Psoas muscle (tissue), 7 donors: ENCODE measurements at regions not wholly inside any gene's neighbourhood (a gene's known extent, or its start where the extent isn't known, plus 50 kb on each side); places are given as distances from the start of the nearest gene placed in this dataset.
A peak's percentile ranks its signal among the peaks of the same experiment; 100 is the strongest.

Source experiments
- ATAC-seq, 4 donors: fragments of 200-7000 bp; cut with Tn5 transposase; one replicate each; pipeline ENCODE4 v1.9.1; 2020; ENCODE audit warnings: moderate library complexity in 3 of 4, mild to moderate bottlenecking in 2 of 4
- DNase-seq, 2 donors: peaks; one replicate each; pipeline ENCODE4 v3.0.0-alpha.2; 2020
- H3K27ac ChIP-seq: fragments of 200-600 bp; one replicate; pipeline ENCODE4 v1.8.0; 2022
- H3K27me3 ChIP-seq, 3 donors: fragments of 200-600 bp in 1 of 3; one replicate each; pipeline versions ENCODE4 v1.6.1 to v1.8.0; 2013 to 2022; ENCODE audit warnings: low read length in 2 of 3, mild to moderate bottlenecking in 2 of 3, moderate library complexity in 1 of 3; ENCODE audit not compliant: insufficient read depth in 3 of 3
- H3K36me3 ChIP-seq, 2 donors: fragments of 200-600 bp in 1 of 2; one replicate each; pipeline versions ENCODE4 v1.6.1 to v1.8.0; 2013 to 2022; ENCODE audit warnings: low read depth in 1 of 2, mild to moderate bottlenecking in 1 of 2, moderate library complexity in 1 of 2; ENCODE audit not compliant: insufficient read depth in 1 of 2
- H3K4me1 ChIP-seq: fragments of 200-600 bp; one replicate; pipeline ENCODE4 v1.8.0; 2022
- H3K4me3 ChIP-seq: fragments of 200-600 bp; one replicate; pipeline ENCODE4 v1.8.0; 2022; ENCODE audit warnings: mild to moderate bottlenecking
- H3K9me3 ChIP-seq: fragments of 200-600 bp; one replicate; pipeline ENCODE4 v1.8.0; 2022
- CTCF ChIP-seq: fragments of 200-600 bp; IDR thresholded peaks from one replicate; pipeline ENCODE4 v1.8.0; 2022; ENCODE audit warnings: antibody characterized with exemption
- WGBS, 3 donors: extraction: QIAGEN DNeasy Blood & Tissue Kit; methylation state at CpG; one replicate each; pipeline versions ENCODE4 v1.1.6 to v1.1.7; 2013; 5-methylcytosine and 5-hydroxymethylcytosine counted together
- intact Hi-C, 2 donors: fragments of 100-400 bp; cut with DNase I; formaldehyde crosslinking; loops; one replicate each; pipeline versions ENCODE4 v1.11.0 to v1.14.2; 2022
- donor health status: healthy with polysubstance abuse.
- donor health status: DM: no; HTN: no; CAD: no; lungs with moderate emphysema.
- donor health status: Bipolar disorder and iron deficiency.
- donor health status: healthy.
- donor health status: DM: yes; HTN: yes; CAD: no.
- donor health status: DM: no; HTN: no; CAD: no.
- donor health status: DM: yes; HTN: yes; CAD: no.

DNA sequence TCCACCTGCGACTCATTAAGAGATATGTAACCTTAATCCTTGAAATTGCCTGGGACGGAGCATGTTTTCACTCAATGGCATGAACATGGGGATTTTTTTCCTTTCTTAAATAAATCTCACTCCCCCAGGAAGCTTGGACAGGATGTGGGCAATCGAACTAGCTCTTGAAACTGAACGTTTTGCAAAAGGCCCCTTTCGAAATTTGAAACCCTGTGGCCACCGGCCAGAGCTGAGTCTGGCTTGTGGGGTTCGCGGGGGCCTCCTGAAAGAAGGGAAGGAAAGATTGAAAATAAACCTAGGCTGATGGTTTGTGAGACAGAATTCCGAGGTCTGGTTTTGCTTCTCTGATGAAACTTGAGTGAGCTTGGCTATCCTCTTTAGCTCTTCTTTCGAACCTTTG, 101.4 kb upstream of the RTL1 start:
- Histone ChIP-seq H3K27me3 (peaks cover 0 to 12% (median 5%) of the 10 kb centered on the region in 3 donors), H3K36me3 (no peaks in the 10 kb centered on the region), H3K27ac (no peak overlapping the region), H3K4me1 (no peaks in the 10 kb centered on the region), H3K4me3 (no peak overlapping the region), H3K9me3 (no peaks in the 10 kb centered on the region)
- intact Hi-C loops: no loop called here
- DNase-seq (peak in 1 of 2 donors; percentile 51), ATAC-seq (no peak)
- 34 to 47% (median 38%) methylated on average over 10 of the region's 10 CpGs for WGBS, 3 donors
- no peak for TF ChIP-seq CTCF

DNA sequence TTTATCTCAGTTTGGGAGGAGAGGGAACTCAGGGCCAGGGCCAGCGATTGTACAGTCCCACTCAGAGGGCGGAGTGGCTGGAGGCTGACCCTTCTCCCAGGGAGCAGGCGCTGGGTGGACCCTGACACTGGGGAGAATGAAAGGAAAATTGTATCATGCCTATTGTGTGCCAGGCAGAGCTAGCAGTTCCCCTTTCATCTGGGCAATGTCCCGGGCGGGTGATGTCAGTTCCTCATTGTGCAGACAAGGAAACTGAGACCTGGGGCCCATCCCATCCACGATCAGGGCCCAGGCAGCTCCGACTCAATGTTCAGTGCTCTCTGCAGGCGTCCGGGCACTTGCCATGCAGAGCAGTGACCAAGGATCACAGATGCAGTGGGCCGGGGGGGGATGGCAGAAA, 101.9 kb upstream of the RTL1 start:
- peak in 1 of 2 donors; percentile 32 for DNase-seq
- no peak for ATAC-seq
- H3K4me1 ChIP-seq: no peaks in the 10 kb centered on the region
- no peaks in the 10 kb centered on the region for H3K9me3 ChIP-seq
- no peak overlapping the region for H3K27ac ChIP-seq
- no peak overlapping the region for H3K4me3 ChIP-seq
- intact Hi-C loops: no loop called here
- no peaks in the 10 kb centered on the region for H3K36me3 ChIP-seq
- peaks cover 0 to 12% (median 6%) of the 10 kb centered on the region in 3 donors for H3K27me3 ChIP-seq
- no peak for TF ChIP-seq CTCF
- WGBS, 3 donors: 69 to 75% (median 73%) methylated on average over 10 of the region's 10 CpGs

DNA sequence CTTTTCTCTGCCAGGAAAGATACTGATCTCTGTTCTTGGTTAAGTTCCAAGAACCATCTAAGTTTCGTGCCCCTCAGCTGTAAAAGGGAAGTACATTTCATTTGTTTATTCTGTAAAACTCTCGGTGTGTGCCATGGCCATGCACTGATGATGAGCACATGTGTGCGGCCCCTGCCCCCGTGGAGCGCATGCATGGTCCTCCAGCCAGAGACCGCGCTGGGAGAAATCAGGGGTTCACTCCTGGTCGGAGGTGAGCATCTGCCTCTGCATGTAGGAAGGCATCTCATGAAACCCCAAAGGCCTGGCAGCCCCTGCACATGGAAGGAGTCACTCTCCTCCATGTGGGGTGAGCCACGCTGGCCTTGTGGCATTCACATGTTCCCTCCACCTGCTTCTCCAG, 102.5 kb upstream of the RTL1 start:
- 75 to 80% (median 76%) methylated on average over 9 of the region's 9 CpGs for WGBS, 3 donors
- Histone ChIP-seq H3K9me3 (no peaks in the 10 kb centered on the region), H3K27me3 (peaks cover 0 to 6% (median 6%) of the 10 kb centered on the region in 3 donors), H3K4me1 (no peaks in the 10 kb centered on the region), H3K36me3 (no peaks in the 10 kb centered on the region), H3K27ac (no peak overlapping the region), H3K4me3 (no peak overlapping the region)
- ATAC-seq (no peak), DNase-seq (no peak)
- intact Hi-C loops: no loop called here
- no peak for TF ChIP-seq CTCF

DNA sequence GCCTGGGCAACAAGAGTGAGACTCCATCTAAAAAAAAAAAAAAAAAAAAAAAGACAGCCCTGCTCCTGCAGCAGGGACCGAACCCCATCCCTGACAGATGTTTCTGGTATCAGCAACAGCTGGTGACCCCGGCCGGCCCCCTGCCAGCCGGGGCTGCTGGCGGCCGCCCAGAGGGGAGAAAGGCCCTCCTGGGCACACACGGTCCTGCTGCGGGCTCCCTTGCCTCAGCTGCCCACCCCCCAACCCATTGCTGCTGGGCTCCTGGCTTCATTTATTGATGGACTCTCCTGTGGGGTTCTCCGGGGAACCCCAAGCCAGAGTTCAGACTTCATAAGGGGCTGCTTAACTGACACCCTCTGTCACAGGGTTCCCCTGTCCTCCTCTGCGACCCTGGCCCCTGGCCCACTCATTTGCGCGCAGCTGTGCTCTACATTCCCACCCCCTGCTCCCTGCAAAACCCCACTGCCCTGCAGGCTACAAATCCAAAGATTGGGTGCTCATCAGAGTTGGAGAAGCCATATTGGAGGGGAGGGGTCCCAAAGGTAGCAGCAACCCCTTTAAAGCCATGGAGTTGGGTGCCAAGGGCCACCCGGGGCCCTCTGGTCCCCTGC, 103.6 kb upstream of the RTL1 start:
- H3K4me1 ChIP-seq: no peaks in the 10 kb centered on the region
- no peak overlapping the region for H3K27ac ChIP-seq
- H3K4me3 ChIP-seq: no peak overlapping the region
- H3K27me3 ChIP-seq: peaks cover 0 to 6% (median 6%) of the 10 kb centered on the region in 3 donors
- no peak for ATAC-seq
- DNase-seq: no peak
- intact Hi-C loops: no loop called here
- peaks cover 5% of the 10 kb centered on the region for H3K9me3 ChIP-seq
- no peak for TF ChIP-seq CTCF
- H3K36me3 ChIP-seq: no peaks in the 10 kb centered on the region
- 46 to 64% (median 55%) methylated on average over 12 to 13 of the region's 13 CpGs for WGBS, 3 donors

- TF ChIP-seq CTCF: no peak
- H3K9me3 ChIP-seq: peaks cover 5% of the 10 kb centered on the region
- H3K36me3 ChIP-seq: no peaks in the 10 kb centered on the region
- no peak for ATAC-seq
- H3K27ac ChIP-seq: no peak overlapping the region
- intact Hi-C loops: no loop called here
- peaks cover 0 to 6% (median 6%) of the 10 kb centered on the region in 3 donors for H3K27me3 ChIP-seq
- WGBS, 3 donors: 58 to 78% (median 78%) methylated on average over 4 of the region's 4 CpGs
- no peak overlapping the region for H3K4me3 ChIP-seq
- no peak for DNase-seq
- H3K4me1 ChIP-seq: no peaks in the 10 kb centered on the region
Measured at GRCh38 chr14:101007765-101008164, 104.2 kb upstream of the RTL1 start.
